ENCODE measurements at regions not wholly inside any gene's neighbourhood (a gene's known extent, or its start where the extent isn't known, plus 50 kb on each side); places are given as distances from the start of the nearest gene placed in this dataset.

- Histone ChIP-seq H3K27ac (no peak overlapping the region), H3K9me3 (no peaks in the 10 kb centered on the region), H3K27me3 (no peaks in the 10 kb centered on the region), H3K4me1 (no peaks in the 10 kb centered on the region), H3K36me3 (no peaks in the 10 kb centered on the region), H3K4me3 (no peak overlapping the region)
- TF ChIP-seq POLR2AphosphoS5 (IDR thresholded peaks at IDR 0.05; ENCODE audit: insufficient read depth in 1 of 2, low read depth in 1 of 2): no peak
- no peak for TF ChIP-seq CTCF (IDR thresholded peaks at IDR 0.05)
- no peak for TF ChIP-seq POLR2A (IDR thresholded peaks at IDR 0.05)
- intact Hi-C loops (cut with DNase I): no loop called here
- DNase-seq (ENCODE audit: extremely low spot score in 2 of 2): no peak
Measured at GRCh38 chr6:93104195-93104817, 315.1 kb downstream of the EPHA7 start.

GRCh38 chr6:93088621-93089501 is 330.5 kb downstream of the EPHA7 start:
- no peaks in the 10 kb centered on the region for H3K27me3 ChIP-seq
- peak overlapping the region; percentile 8 to 16 for H3K4me3 ChIP-seq
- no peak for DNase-seq (ENCODE audit: extremely low spot score in 2 of 2)
- H3K36me3 ChIP-seq: no peaks in the 10 kb centered on the region
- no peaks in the 10 kb centered on the region for H3K9me3 ChIP-seq
- intact Hi-C loops (cut with DNase I): no loop called here
- no peaks in the 10 kb centered on the region for H3K4me1 ChIP-seq
- no peak for TF ChIP-seq CTCF (IDR thresholded peaks at IDR 0.05)
- TF ChIP-seq POLR2AphosphoS5 (IDR thresholded peaks at IDR 0.05; ENCODE audit: insufficient read depth in 1 of 2, low read depth in 1 of 2): no peak
- no peak for TF ChIP-seq POLR2A (IDR thresholded peaks at IDR 0.05)
- no peak overlapping the region for H3K27ac ChIP-seq

- no peak overlapping the region for H3K4me3 ChIP-seq
- TF ChIP-seq POLR2AphosphoS5 (IDR thresholded peaks at IDR 0.05; ENCODE audit: insufficient read depth in 1 of 2, low read depth in 1 of 2) (no peak), POLR2A (IDR thresholded peaks at IDR 0.05) (no peak)
- intact Hi-C loops (cut with DNase I): no loop called here
- H3K36me3 ChIP-seq: no peaks in the 10 kb centered on the region
- no peak for DNase-seq (ENCODE audit: extremely low spot score in 2 of 2)
- no peaks in the 10 kb centered on the region for H3K9me3 ChIP-seq
- no peaks in the 10 kb centered on the region for H3K4me1 ChIP-seq
- H3K27ac ChIP-seq: no peak overlapping the region
- no peaks in the 10 kb centered on the region for H3K27me3 ChIP-seq
Measured at GRCh38 chr6:93087606-93088005, 331.8 kb downstream of the EPHA7 start.

GRCh38 chr6:93086351-93086750 is 333.0 kb downstream of the EPHA7 start:
- intact Hi-C loops (cut with DNase I): no loop called here
- Histone ChIP-seq H3K27ac (no peak overlapping the region), H3K27me3 (no peaks in the 10 kb centered on the region), H3K4me1 (no peaks in the 10 kb centered on the region), H3K9me3 (no peaks in the 10 kb centered on the region), H3K36me3 (no peaks in the 10 kb centered on the region), H3K4me3 (no peak overlapping the region)
- no peak for DNase-seq (ENCODE audit: extremely low spot score in 2 of 2)
- TF ChIP-seq CTCF (IDR thresholded peaks at IDR 0.05) (no peak), POLR2AphosphoS5 (IDR thresholded peaks at IDR 0.05; ENCODE audit: insufficient read depth in 1 of 2, low read depth in 1 of 2) (no peak), POLR2A (IDR thresholded peaks at IDR 0.05) (no peak)

GRCh38 chr6:93083337-93084230 is 335.8 kb downstream of the EPHA7 start:
- Histone ChIP-seq H3K27ac (no peak overlapping the region), H3K4me1 (no peaks in the 10 kb centered on the region), H3K36me3 (no peaks in the 10 kb centered on the region), H3K9me3 (no peaks in the 10 kb centered on the region), H3K4me3 (no peak overlapping the region), H3K27me3 (no peaks in the 10 kb centered on the region)
- intact Hi-C loops (cut with DNase I): no loop called here
- DNase-seq (ENCODE audit: extremely low spot score in 2 of 2): no peak
- TF ChIP-seq POLR2AphosphoS5 (IDR thresholded peaks at IDR 0.05; ENCODE audit: insufficient read depth in 1 of 2, low read depth in 1 of 2) (no peak), POLR2A (IDR thresholded peaks at IDR 0.05) (no peak), CTCF (IDR thresholded peaks at IDR 0.05) (no peak)
